Mesenchymal stem cell (in vitro differentiated cells and primary cell): ENCODE measurements at regions not wholly inside any gene's neighbourhood (a gene's known extent, or its start where the extent isn't known, plus 50 kb on each side); places are given as distances from the start of the nearest gene placed in this dataset.
A peak's percentile ranks its signal among the peaks of the same experiment; 100 is the strongest.

ENCODE experiments used
- DNase-seq: peaks from one replicate; pipeline ENCODE4 v3.0.0-alpha.2; 2013
- H2AFZ ChIP-seq: one replicate; pipeline ENCODE4 v1.6.1; 2013; ENCODE audit warnings: low read depth, mild to moderate bottlenecking, control low read depth, inconsistent platforms, low read length, moderate library complexity
- H2AK5ac ChIP-seq: 2 replicates; pipeline ENCODE4 v1.6.1; 2013; ENCODE audit warnings: low read length, moderate library complexity, mild to moderate bottlenecking, inconsistent platforms; ENCODE audit not compliant: severe bottlenecking
- H2BK120ac ChIP-seq: one replicate; pipeline ENCODE4 v1.6.1; 2013; ENCODE audit warnings: low read depth, mild to moderate bottlenecking, inconsistent platforms, low read length, moderate library complexity
- H2BK12ac ChIP-seq, 2 experiments: one replicate each; pipeline ENCODE4 v1.6.1; 2013; ENCODE audit warnings: inconsistent platforms in 2 of 2, low read length in 2 of 2, mild to moderate bottlenecking in 2 of 2, moderate library complexity in 2 of 2, control low read depth in 1 of 2
- H2BK15ac ChIP-seq: one replicate; pipeline ENCODE4 v1.6.1; 2013; ENCODE audit warnings: mild to moderate bottlenecking, low read depth, inconsistent platforms; ENCODE audit not compliant: poor library complexity, severe bottlenecking
- H2BK5ac ChIP-seq: 2 replicates; pipeline ENCODE4 v1.6.1; 2013; ENCODE audit warnings: low read depth, mild to moderate bottlenecking, low read length, control low read depth, inconsistent platforms; ENCODE audit not compliant: poor library complexity, severe bottlenecking
- H3K14ac ChIP-seq, 2 experiments: one replicate each; pipeline ENCODE4 v1.6.1; 2013; ENCODE audit warnings: inconsistent platforms in 2 of 2, low read length in 2 of 2, control low read depth in 1 of 2, mild to moderate bottlenecking in 1 of 2, moderate library complexity in 1 of 2
- H3K18ac ChIP-seq, 2 experiments: one replicate each; pipeline ENCODE4 v1.6.1; 2013; ENCODE audit warnings: inconsistent platforms in 2 of 2, low read length in 2 of 2, control low read depth in 1 of 2, low read depth in 1 of 2, mild to moderate bottlenecking in 1 of 2
- H3K23ac ChIP-seq, 2 experiments: one replicate each; pipeline ENCODE4 v1.6.1; 2013; ENCODE audit warnings: inconsistent platforms in 2 of 2, low read length in 2 of 2, mild to moderate bottlenecking in 2 of 2, moderate library complexity in 2 of 2, control low read depth in 1 of 2
- H3K27ac ChIP-seq: 2 replicates; pipeline ENCODE4 v1.5.1; 2013; ENCODE audit warnings: mild to moderate bottlenecking, moderate library complexity, low read length, control low read depth, inconsistent platforms; ENCODE audit not compliant: poor library complexity, severe bottlenecking
- H3K27me3 ChIP-seq, 2 experiments: 2 replicates each; pipeline versions ENCODE4 v1.6.1 to v1.7.0; 2013; ENCODE audit warnings: low read length in 2 of 2, mild to moderate bottlenecking in 2 of 2, moderate library complexity in 2 of 2, control low read depth in 1 of 2, inconsistent platforms in 1 of 2; ENCODE audit not compliant: control insufficient read depth in 1 of 2, insufficient read depth in 1 of 2
- H3K36me3 ChIP-seq, 2 experiments: 2 replicates each; pipeline versions ENCODE4 v1.6.1 to v1.7.0; 2013; ENCODE audit warnings: low read length in 2 of 2, control low read depth in 1 of 2, inconsistent platforms in 1 of 2, low read depth in 1 of 2, mild to moderate bottlenecking in 1 of 2; ENCODE audit not compliant: insufficient read depth in 2 of 2, control insufficient read depth in 1 of 2
- H3K4ac ChIP-seq, 2 experiments: one replicate each; pipeline ENCODE4 v1.6.1; 2013; ENCODE audit warnings: inconsistent platforms in 2 of 2, low read length in 2 of 2, mild to moderate bottlenecking in 2 of 2, moderate library complexity in 2 of 2, control low read depth in 1 of 2, low read depth in 1 of 2
- H3K4me1 ChIP-seq: 2 replicates; pipeline ENCODE4 v1.6.1; 2013; ENCODE audit warnings: low read depth, low read length, control low read depth; ENCODE audit not compliant: control insufficient read depth, insufficient read depth
- H3K4me2 ChIP-seq: 2 replicates; pipeline ENCODE4 v1.6.1; 2013; ENCODE audit warnings: low read length, mild to moderate bottlenecking, inconsistent platforms; ENCODE audit not compliant: poor library complexity, severe bottlenecking
- H3K4me3 ChIP-seq, 2 experiments: 2 replicates each; pipeline versions ENCODE4 v1.5.1 to v1.7.0; 2013; ENCODE audit warnings: low read length in 2 of 2, mild to moderate bottlenecking in 2 of 2, control low read depth in 1 of 2, low read depth in 1 of 2; ENCODE audit not compliant: insufficient read depth in 1 of 2
- H3K79me1 ChIP-seq: replicated peaks from 2 replicates; pipeline ENCODE4 v1.6.1; 2013; ENCODE audit warnings: mild to moderate bottlenecking, control low read depth, low read length, inconsistent platforms; ENCODE audit not compliant: poor library complexity, severe bottlenecking
- H3K9ac ChIP-seq: 2 replicates; pipeline ENCODE4 v1.7.0; 2013; ENCODE audit warnings: mild to moderate bottlenecking, low read length, moderate library complexity
- H3K9me3 ChIP-seq: 2 replicates; pipeline ENCODE4 v1.7.0; 2013; ENCODE audit warnings: mild to moderate bottlenecking, low read length; ENCODE audit not compliant: control insufficient read depth
- H4K8ac ChIP-seq: one replicate; pipeline ENCODE4 v1.6.1; 2013; ENCODE audit warnings: inconsistent platforms, mild to moderate bottlenecking, low read length, moderate library complexity
- H4K91ac ChIP-seq: one replicate; pipeline ENCODE4 v1.6.1; 2013; ENCODE audit warnings: mild to moderate bottlenecking, low read length, inconsistent platforms
- WGBS: methylation state at CpG from one replicate; pipeline ENCODE4 v1.1.7; 2013; ENCODE audit warnings: mixed read lengths; 5-methylcytosine and 5-hydroxymethylcytosine counted together

- Histone ChIP-seq H2BK12ac (no peak overlapping the region), H2AFZ (no peak overlapping the region), H3K36me3 (no peaks in the 10 kb centered on the region), H3K4me2 (no peak overlapping the region), H3K9me3 (no peaks in the 10 kb centered on the region), H2BK15ac (no peak overlapping the region), H3K18ac (no peak overlapping the region), H4K8ac (no peak overlapping the region), H3K27me3 (no peaks in the 10 kb centered on the region), H3K4ac (no peak overlapping the region), H3K4me1 (no peaks in the 10 kb centered on the region), H2BK120ac (no peak overlapping the region), H2BK5ac (no peak overlapping the region), H3K9ac (no peak overlapping the region), H3K14ac (no peak overlapping the region), H4K91ac (no peak overlapping the region), H3K4me3 (no peak overlapping the region), H3K79me1 (no peaks in the 10 kb centered on the region), H3K23ac (no peak overlapping the region), H3K27ac (no peak overlapping the region), H2AK5ac (no peak overlapping the region)
- whole genome bisulfite sequencing, result 20% methylated on average over 1 of the region's 1 CpG
- peak; percentile 6 for DNase-seq
These were observed 729.3 kb upstream of the ACTRT1 start for GRCh38 chrX:128781506-128781905.

- Histone ChIP-seq H3K4me2 (no peak overlapping the region), H4K91ac (no peak overlapping the region), H3K4me1 (no peaks in the 10 kb centered on the region), H3K36me3 (no peaks in the 10 kb centered on the region), H2BK15ac (no peak overlapping the region), H3K27ac (no peak overlapping the region), H3K4me3 (no peak overlapping the region), H4K8ac (no peak overlapping the region), H3K79me1 (no peaks in the 10 kb centered on the region), H3K27me3 (no peaks in the 10 kb centered on the region), H2BK12ac (no peak overlapping the region), H2BK120ac (no peak overlapping the region), H2AK5ac (no peak overlapping the region), H2BK5ac (no peak overlapping the region), H3K9me3 (no peaks in the 10 kb centered on the region), H3K23ac (no peak overlapping the region), H3K4ac (no peak overlapping the region), H3K18ac (no peak overlapping the region), H3K14ac (no peak overlapping the region), H3K9ac (no peak overlapping the region), H2AFZ (no peak overlapping the region)
- DNase-seq, result no peak
- 81% methylated on average over 5 of the region's 5 CpGs for WGBS
These were observed 728.7 kb upstream of the ACTRT1 start for GRCh38 chrX:128780934-128781333.

GRCh38 chrX:128769495-128769894 is 717.3 kb upstream of the ACTRT1 start:
- H3K27me3 ChIP-seq, result no peaks in the 10 kb centered on the region
- no peak overlapping the region for H3K4me3 ChIP-seq
- no peak overlapping the region for H3K4me2 ChIP-seq
- no peak overlapping the region for H3K27ac ChIP-seq
- peak; percentile 46 for DNase-seq
- H3K9ac ChIP-seq, result no peak overlapping the region
- no peaks in the 10 kb centered on the region for H3K9me3 ChIP-seq
- H3K4me1 ChIP-seq, result no peaks in the 10 kb centered on the region
- no peak overlapping the region for H2BK12ac ChIP-seq
- no peak overlapping the region for H2BK120ac ChIP-seq
- H2AK5ac ChIP-seq, result no peak overlapping the region
- H2BK5ac ChIP-seq, result no peak overlapping the region
- H3K36me3 ChIP-seq, result no peaks in the 10 kb centered on the region
- no peaks in the 10 kb centered on the region for H3K79me1 ChIP-seq
- no peak overlapping the region for H2BK15ac ChIP-seq
- H3K4ac ChIP-seq, result no peak overlapping the region
- H3K14ac ChIP-seq, result no peak overlapping the region
- no peak overlapping the region for H4K91ac ChIP-seq
- no CpG with 5 or more reads among the region's 2 CpGs for WGBS
- no peak overlapping the region for H3K18ac ChIP-seq
- H2AFZ ChIP-seq, result no peak overlapping the region
- H4K8ac ChIP-seq, result no peak overlapping the region
- H3K23ac ChIP-seq, result no peak overlapping the region

- Histone ChIP-seq H3K27me3 (no peaks in the 10 kb centered on the region), H2BK12ac (no peak overlapping the region), H3K9ac (no peak overlapping the region), H2AFZ (no peak overlapping the region), H4K8ac (no peak overlapping the region), H3K23ac (no peak overlapping the region), H3K36me3 (no peaks in the 10 kb centered on the region), H4K91ac (no peak overlapping the region), H3K4me2 (no peak overlapping the region), H3K4ac (no peak overlapping the region), H3K27ac (no peak overlapping the region), H3K9me3 (no peaks in the 10 kb centered on the region), H2BK5ac (no peak overlapping the region), H2BK15ac (no peak overlapping the region), H3K14ac (no peak overlapping the region), H3K18ac (no peak overlapping the region), H3K79me1 (no peaks in the 10 kb centered on the region), H2AK5ac (no peak overlapping the region), H2BK120ac (no peak overlapping the region), H3K4me1 (no peaks in the 10 kb centered on the region), H3K4me3 (no peak overlapping the region)
- DNase-seq, result no peak
- 73% methylated on average over 1 of the region's 3 CpGs for WGBS
These were observed 707.5 kb upstream of the ACTRT1 start for GRCh38 chrX:128759745-128760144.
